T-helper 2 cell (primary cell): ENCODE measurements at regions not wholly inside any gene's neighbourhood (a gene's known extent, or its start where the extent isn't known, plus 50 kb on each side); places are given as distances from the start of the nearest gene placed in this dataset.
A peak's percentile ranks its signal among the peaks of the same experiment; 100 is the strongest.
"Not testable (repeated sequence)": the region's sequence is repeated elsewhere in the genome, so short reads cannot be mapped to it uniquely, and the experiment has no call there.

Experiments used
- DNase-seq, 5 experiments: peaks; one replicate each; pipeline versions ENCODE4 v3.0.0 to v3.0.0-alpha.2; 2012 to 2022

- DNase-seq, result no peak
Observed at GRCh38 chr11:69887330-69887729, 68.1 kb upstream of the FGF3 start.

GRCh38 chr11:69887841-69888427 is 68.7 kb upstream of the FGF3 start:
- no peak for DNase-seq

DNA sequence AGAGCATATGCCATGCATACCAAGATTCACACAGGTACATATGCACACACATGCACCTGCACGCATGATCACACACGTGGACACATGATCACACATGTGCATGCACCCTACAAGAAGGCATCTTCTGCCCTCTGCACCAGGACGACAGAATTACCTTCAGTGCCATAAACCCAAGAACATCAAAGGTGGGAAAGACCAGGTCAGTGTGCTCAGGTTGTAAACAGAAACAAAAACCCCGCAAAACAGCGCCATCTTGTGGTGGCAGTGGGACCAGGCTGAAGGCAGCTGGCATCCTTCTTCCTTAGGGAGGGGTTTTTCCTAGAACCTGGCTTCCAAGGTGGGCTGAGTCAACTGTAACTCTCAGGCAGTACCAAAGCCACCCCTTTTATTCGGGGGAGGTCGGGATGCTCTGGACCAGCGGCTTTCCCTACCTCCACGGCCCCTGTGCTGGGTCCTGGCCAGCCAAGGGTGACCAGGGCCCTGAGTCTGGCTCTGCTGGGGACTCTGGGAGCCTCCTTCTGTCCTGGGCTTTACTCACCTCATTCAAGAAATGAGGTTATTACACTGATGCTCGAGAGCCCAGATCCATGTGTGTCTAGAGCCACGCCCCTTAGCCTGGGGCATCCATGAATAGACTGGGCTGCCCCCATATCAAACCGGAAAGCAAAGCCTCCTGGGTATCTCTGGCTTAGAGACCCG is 69.4 kb upstream of the FGF3 start:
- DNase-seq, result peak; percentile 18 to 52 (median 46)

GRCh38 chr11:69889400-69890318 is 70.4 kb upstream of the FGF3 start:
- DNase-seq, result no peak

DNA sequence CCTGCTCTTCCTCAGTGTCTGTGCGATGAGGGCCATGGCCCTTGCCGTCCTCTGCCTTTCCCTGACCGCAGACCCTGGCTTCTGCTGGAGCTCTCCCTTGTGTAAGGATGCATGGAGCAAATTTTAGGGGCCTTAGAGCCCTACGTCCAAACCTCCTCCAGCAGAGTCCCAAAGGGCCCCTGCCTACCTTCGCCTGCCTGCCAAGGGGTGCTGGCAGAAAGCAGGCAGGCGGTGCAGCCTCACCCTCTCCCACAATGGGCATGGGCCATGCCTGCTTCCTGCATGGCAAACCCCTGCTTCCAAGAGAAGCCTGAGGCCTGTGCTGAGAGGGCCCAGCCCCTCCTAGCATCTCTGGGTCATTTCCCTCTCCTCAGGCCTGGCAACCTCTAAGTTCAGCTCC is 71.3 kb upstream of the FGF3 start:
- DNase-seq, result no peak

GRCh38 chr11:69891421-69892236 is 72.4 kb upstream of the FGF3 start:
- DNase-seq, result no peak

DNA sequence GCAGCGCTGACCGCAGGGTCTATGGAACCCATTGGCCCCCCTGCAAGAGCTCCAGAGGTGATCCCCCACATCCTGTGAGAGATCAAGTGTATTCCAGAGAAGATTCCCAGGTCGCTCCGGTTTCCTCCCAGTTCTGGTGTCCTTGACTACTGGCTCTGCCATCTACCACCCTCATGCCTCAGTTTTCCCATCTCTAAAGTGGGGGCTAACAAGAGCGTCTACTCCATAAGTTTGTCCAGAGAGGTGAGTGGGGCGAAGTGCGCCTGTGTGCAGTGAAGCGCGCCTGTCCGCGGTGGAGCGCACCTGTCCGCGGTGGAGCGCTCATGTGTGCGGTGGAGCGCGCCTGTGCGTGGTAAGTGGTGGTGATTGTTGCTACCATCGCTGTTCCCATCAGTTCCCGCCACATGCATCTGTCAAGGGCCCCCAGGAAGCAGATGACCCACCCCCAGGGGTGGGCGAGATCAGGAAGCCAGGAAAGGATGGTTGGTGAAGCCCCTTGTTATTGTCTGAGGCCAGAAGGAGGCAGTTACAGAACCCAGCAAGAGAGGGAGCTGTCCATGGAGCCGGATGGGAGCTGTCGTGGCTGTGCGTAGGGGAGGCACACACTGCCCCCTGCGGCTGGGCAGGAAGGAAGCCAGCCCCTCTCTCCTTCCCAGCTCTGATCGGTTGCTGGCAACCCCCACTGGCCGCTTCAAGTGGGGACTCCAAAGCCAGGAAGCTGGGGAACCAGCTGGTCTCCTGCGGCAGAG is 73.2 kb upstream of the FGF3 start:
- no peak for DNase-seq

GRCh38 chr11:69892986-69893555 is 73.9 kb upstream of the FGF3 start:
- no peak for DNase-seq

GRCh38 chr11:69893631-69894030 is 74.4 kb upstream of the FGF3 start:
- DNase-seq, result no peak

GRCh38 chr11:69894181-69894611 is 75.0 kb upstream of the FGF3 start:
- no peak for DNase-seq

GRCh38 chr11:69894648-69895047 is 75.4 kb upstream of the FGF3 start:
- DNase-seq, result no peak

- no peak for DNase-seq
Observed at GRCh38 chr11:69896250-69896649, 77.0 kb upstream of the FGF3 start.

- no peak for DNase-seq
Observed at GRCh38 chr11:69898123-69898522, 78.9 kb upstream of the FGF3 start.

GRCh38 chr11:69899957-69900821 is 81.0 kb upstream of the FGF3 start:
- DNase-seq, result no peak

DNA sequence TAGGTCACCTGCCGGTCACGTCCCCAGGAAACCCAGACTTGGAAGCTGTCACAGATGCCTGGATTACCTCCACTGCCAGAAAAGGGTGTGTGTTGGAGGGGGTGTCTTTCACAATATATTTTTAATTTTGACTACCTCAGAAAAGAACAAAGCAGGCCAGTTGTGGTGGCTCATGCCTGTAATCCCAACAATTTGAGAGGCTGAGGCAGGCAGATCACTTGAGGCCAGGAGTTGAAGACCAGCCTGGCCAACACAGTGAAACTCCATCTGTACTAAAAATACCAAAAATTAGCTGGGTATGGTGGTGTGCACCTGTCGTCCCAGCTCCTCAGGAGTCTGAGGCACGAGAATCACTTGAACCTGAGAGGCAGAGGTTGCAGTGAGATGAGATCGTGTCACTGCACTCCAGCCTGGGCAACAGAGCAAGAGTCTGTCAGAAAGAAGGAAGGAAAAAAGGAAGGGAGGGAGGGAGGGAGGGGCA is 81.6 kb upstream of the FGF3 start:
- DNase-seq, result not testable (repeated sequence)

GRCh38 chr11:69902337-69902736 is 83.1 kb upstream of the FGF3 start:
- no peak for DNase-seq

DNA sequence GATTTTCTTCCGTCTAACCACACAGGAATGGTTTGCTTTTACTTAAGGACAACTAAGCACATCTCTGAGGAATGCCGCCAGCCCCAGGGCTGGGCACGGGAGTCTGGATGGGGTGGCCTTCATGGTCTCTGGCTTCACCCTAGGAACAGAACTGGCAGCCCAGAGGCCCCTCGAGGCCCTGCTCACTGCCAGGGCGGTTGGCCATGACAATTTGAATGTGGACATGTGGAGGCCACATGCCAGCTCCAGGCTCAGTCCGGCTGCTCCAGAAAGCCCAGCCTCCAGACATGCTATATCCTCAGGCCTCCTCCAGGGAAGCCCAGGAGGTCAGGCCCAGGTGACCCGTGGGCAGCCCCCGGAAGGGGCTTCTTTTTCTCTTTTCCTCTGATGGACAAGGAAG is 84.0 kb upstream of the FGF3 start:
- DNase-seq, result no peak

DNA sequence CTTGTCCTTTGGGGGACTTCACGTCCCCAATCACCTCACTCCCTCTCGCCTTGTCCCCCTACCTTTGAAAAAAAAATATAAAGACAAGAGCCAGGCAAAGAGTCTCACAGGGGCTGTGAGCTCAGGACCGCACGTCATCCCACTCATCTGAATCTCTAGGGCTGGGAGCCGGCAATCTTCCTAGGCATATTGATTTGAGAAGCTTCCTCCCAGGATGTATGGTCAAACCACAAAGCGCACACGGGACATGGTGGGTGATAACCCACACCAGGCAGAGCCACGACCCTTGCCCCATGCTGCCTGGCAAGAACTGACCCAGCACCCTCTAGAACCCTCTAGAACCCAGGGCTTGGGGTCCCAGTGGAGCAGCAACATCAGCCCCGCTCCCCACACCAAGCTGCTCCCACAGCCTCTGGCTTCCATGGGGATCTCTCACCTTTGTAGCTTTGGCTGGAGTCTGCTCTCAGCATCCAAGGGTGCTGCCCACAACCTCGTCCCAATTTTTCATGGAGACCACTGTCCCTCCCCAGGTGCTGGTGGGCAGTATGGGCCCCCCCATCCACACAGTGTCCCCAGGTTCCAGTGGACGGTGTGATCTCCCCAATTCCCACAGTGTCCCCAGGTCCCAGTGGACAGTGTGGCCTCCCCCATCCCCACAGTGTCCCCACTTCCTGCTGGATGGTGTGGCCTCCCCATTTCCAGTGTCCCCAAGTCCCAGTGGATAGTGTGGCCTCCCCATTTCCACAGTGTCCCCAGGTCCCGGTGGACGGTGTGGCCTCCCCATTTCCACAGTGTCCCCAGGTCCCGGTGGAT is 85.2 kb upstream of the FGF3 start:
- DNase-seq, result no peak

GRCh38 chr11:69904974-69905535 is 85.8 kb upstream of the FGF3 start:
- DNase-seq, result no peak
